ENCODE measurements at regions not wholly inside any gene's neighbourhood (a gene's known extent, or its start where the extent isn't known, plus 50 kb on each side); places are given as distances from the start of the nearest gene placed in this dataset.

DNA sequence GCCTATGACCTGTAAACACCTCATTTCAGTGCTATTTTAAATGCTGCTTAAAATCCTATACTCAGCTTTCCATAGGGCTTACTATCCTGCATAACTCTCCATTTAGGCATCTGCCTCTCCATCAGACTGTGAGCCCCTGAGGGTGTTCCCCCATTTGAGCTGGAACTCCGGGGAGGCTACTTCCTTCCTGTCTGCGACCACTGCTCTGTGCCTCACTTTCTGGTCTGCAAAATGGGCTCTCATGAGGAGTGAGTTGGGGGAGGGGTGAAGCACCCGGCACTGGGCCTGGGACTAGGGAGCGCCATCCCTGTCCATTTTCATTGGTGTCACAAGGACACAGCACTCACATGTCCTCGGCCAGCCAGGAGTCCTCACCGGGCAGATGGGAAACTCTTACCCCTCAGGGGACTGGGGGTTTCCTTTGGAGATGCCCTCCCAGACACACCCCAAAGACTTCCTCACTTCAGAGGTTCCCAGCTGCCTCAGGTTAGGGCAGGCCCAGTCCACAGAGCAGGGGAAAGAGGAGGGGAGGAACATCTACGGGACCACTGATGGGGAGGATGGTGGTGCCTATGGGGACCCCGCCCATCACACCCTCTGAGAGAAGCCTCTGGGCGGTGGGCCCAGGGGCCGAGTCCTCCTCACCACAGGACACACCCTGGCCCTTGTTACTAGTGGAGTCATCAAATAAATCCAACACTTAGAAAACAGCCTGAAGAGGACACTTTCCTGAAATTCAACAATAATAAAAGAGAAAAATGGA, 134.9 kb downstream of the MATN1 start:
- Histone ChIP-seq H2AFZ (ENCODE audit: low read depth, low read length, poor library complexity, severe bottlenecking) (no peak overlapping the region), H3K9me2 (ENCODE audit: insufficient read depth) (no peaks in the 10 kb centered on the region; the same call in 1 of the 2 replicates), H3K9ac (ENCODE audit: low read length) (no peak overlapping the region), H3K4me2 (ENCODE audit: low read length) (no peak overlapping the region), H3K27me3 (ENCODE audit: insufficient read depth, low read length) (no peaks in the 10 kb centered on the region), H3K9me3 (ENCODE audit: control insufficient read depth in 1 of 2, insufficient read depth in 1 of 2, low read depth in 1 of 2, low read length in 2 of 2) (no peaks in the 10 kb centered on the region), H3K4me3 (replicated peaks in 1 of 2; ENCODE audit: low read depth in 1 of 2, low read length in 2 of 2) (no peak overlapping the region), H3K4me1 (ENCODE audit: control insufficient read depth in 1 of 2, insufficient read depth in 2 of 2, low read length in 2 of 2) (no peaks in the 10 kb centered on the region), H4K20me1 (ENCODE audit: insufficient read depth) (no peaks in the 10 kb centered on the region), H3K36me3 (ENCODE audit: control insufficient read depth in 1 of 2, insufficient read depth in 2 of 2, low read length in 2 of 2) (no peaks in the 10 kb centered on the region), H3K27ac (ENCODE audit: low read depth, low read length) (no peak overlapping the region), H3K79me2 (ENCODE audit: insufficient read depth, low read length) (no peaks in the 10 kb centered on the region)
- no peak for TF ChIP-seq ZNF274 (IDR thresholded peaks at IDR 0.05; ENCODE audit: low read depth, low read length)
- TF ChIP-seq, protein P1, sequence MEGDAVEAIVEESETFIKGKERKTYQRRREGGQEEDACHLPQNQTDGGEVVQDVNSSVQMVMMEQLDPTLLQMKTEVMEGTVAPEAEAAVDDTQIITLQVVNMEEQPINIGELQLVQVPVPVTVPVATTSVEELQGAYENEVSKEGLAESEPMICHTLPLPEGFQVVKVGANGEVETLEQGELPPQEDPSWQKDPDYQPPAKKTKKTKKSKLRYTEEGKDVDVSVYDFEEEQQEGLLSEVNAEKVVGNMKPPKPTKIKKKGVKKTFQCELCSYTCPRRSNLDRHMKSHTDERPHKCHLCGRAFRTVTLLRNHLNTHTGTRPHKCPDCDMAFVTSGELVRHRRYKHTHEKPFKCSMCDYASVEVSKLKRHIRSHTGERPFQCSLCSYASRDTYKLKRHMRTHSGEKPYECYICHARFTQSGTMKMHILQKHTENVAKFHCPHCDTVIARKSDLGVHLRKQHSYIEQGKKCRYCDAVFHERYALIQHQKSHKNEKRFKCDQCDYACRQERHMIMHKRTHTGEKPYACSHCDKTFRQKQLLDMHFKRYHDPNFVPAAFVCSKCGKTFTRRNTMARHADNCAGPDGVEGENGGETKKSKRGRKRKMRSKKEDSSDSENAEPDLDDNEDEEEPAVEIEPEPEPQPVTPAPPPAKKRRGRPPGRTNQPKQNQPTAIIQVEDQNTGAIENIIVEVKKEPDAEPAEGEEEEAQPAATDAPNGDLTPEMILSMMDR (IDR thresholded peaks at IDR 0.05 in 2 of 3, conservative IDR thresholded peaks at IDR 0.05 in 1 of 3; ENCODE audit: borderline replicate concordance in 1 of 3, insufficient read depth in 1 of 3, low read depth in 2 of 3, low read length in 2 of 3): no peak
- RAD21 ChIA-PET (ENCODE audit: low non-redundant PET in 1 of 2, low total read pairs in 2 of 2, uncharacterized antibody in 2 of 2, unreplicated experiment in 2 of 2): no interaction called here
- POLR2A ChIA-PET: no interaction called here
- CTCF ChIA-PET: no interaction called here
- intact Hi-C loops (cut with micrococcal nuclease): no loop called here
- DNase-seq (ENCODE audit: low read depth, low spot score): no peak
- no TSS peak for BruUV-seq (replicated peaks)
- no peak for ATAC-seq

DNA sequence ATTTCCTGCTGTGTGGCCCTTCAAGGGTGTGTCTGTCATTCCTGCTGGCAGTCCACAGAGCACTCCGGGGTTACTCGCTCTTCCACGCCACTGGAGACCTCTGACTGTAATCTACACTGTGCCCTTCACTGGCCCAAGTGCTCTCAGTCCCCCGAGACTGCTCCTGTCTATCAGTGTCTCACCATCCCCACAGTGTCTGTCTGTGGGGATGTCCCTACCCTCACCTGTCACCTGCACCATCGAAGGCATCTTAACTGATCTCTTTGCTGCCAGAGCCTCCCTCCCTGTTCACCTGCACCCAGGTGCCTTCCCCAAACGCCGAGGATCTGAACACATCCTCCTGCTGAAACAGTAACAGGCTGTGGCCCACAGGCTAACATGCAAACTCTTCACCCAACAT, 136.7 kb downstream of the MATN1 start:
- intact Hi-C loops (cut with micrococcal nuclease): no loop called here
- no peak for TF ChIP-seq POLR2AphosphoS5 (IDR thresholded peaks at IDR 0.05; ENCODE audit: low read depth, low read length)
- TF ChIP-seq, protein P2, sequence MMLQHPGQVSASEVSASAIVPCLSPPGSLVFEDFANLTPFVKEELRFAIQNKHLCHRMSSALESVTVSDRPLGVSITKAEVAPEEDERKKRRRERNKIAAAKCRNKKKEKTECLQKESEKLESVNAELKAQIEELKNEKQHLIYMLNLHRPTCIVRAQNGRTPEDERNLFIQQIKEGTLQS (IDR thresholded peaks at IDR 0.05): no peak
- no peak for TF ChIP-seq CEBPB (IDR thresholded peaks at IDR 0.05; ENCODE audit: low read depth)
- no peak for TF ChIP-seq CBX3 (IDR thresholded peaks at IDR 0.05; ENCODE audit: low read depth)
- no peak for TF ChIP-seq YY1 (IDR thresholded peaks at IDR 0.05; ENCODE audit: extremely low read depth, insufficient replicate concordance, low read depth, low read length)
- TF ChIP-seq ZFX (IDR thresholded peaks at IDR 0.05): no peak
- TF ChIP-seq JUND (IDR thresholded peaks at IDR 0.05): no peak
- TF ChIP-seq TCF7L2 (IDR thresholded peaks at IDR 0.05; ENCODE audit: borderline replicate concordance, extremely low read depth, insufficient read depth, insufficient read length): no peak
- no peak overlapping the region for H3K27ac ChIP-seq (ENCODE audit: low read depth, low read length)
- no peak overlapping the region for H3K9ac ChIP-seq (ENCODE audit: low read length)
- no peaks in the 10 kb centered on the region for H3K79me2 ChIP-seq (ENCODE audit: insufficient read depth, low read length)
- ChIA-PET POLR2A (no interaction called here), CTCF (no interaction called here), RAD21 (ENCODE audit: low non-redundant PET in 1 of 2, low total read pairs in 2 of 2, uncharacterized antibody in 2 of 2, unreplicated experiment in 2 of 2) (no interaction called here)
- DNase-seq (ENCODE audit: low read depth, low spot score) (no peak), ATAC-seq (no peak)
- no peaks in the 10 kb centered on the region for H3K9me3 ChIP-seq (ENCODE audit: control insufficient read depth in 1 of 2, insufficient read depth in 1 of 2, low read depth in 1 of 2, low read length in 2 of 2)
- no peaks in the 10 kb centered on the region for H3K4me1 ChIP-seq (ENCODE audit: control insufficient read depth in 1 of 2, insufficient read depth in 2 of 2, low read length in 2 of 2)
- no peak overlapping the region for H2AFZ ChIP-seq (ENCODE audit: low read depth, low read length, poor library complexity, severe bottlenecking)
- H4K20me1 ChIP-seq (ENCODE audit: insufficient read depth): no peaks in the 10 kb centered on the region
- BruUV-seq (replicated peaks): no TSS peak
- no peak overlapping the region for H3K4me3 ChIP-seq (replicated peaks in 1 of 2; ENCODE audit: low read depth in 1 of 2, low read length in 2 of 2)
- H3K9me2 ChIP-seq (ENCODE audit: insufficient read depth): no peaks in the 10 kb centered on the region; the same call in 1 of the 2 replicates
- no peaks in the 10 kb centered on the region for H3K36me3 ChIP-seq (ENCODE audit: control insufficient read depth in 1 of 2, insufficient read depth in 2 of 2, low read length in 2 of 2)
- no peak overlapping the region for H3K4me2 ChIP-seq (ENCODE audit: low read length)
- no peaks in the 10 kb centered on the region for H3K27me3 ChIP-seq (ENCODE audit: insufficient read depth, low read length)

Data from HCT116 (cell line).